ENCODE measurements at regions not wholly inside any gene's neighbourhood (a gene's known extent, or its start where the extent isn't known, plus 50 kb on each side); places are given as distances from the start of the nearest gene placed in this dataset.

DNA sequence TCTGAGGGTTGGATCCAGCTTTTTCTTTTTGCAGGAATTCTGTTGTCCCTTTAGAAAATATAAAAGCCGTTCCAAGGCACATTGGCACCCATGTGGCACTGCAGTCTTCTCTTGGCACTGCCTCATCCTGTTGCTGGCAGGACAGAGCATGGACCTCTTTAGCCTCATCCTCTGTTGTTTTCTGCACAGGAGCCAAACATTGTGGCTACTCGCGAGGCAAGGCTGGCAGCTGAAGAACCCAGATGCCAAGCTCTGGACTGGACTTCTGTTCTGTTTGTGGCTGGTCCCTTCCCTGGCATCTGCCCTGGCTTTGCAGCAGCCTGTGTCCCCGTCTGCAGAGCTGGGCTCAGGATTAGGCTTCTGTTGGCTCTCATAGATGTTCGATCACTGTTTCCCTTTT, 224.7 kb upstream of the TBC1D5 start:
- Mint-ChIP-seq H3K36me3 (ENCODE audit: insufficient read depth) (no peaks in the 10 kb centered on the region), H3K4me3 (ENCODE audit: low read depth) (no peak overlapping the region), H3K27ac (no peak overlapping the region), H3K4me1 (ENCODE audit: low read depth) (peaks cover 13% of the 10 kb centered on the region), H3K9me3 (ENCODE audit: low read depth) (no peaks in the 10 kb centered on the region), H3K27me3 (no peaks in the 10 kb centered on the region)
- no peak for TF ChIP-seq CTCF (IDR thresholded peaks at IDR 0.05; ENCODE audit: unreplicated experiment)
- DNase-seq (ENCODE audit: low spot score, unreplicated experiment): no peak

GRCh38 chr3:17965331-17965730, 222.9 kb upstream of the TBC1D5 start:
- Mint-ChIP-seq H3K36me3 (ENCODE audit: insufficient read depth) (no peaks in the 10 kb centered on the region), H3K4me3 (ENCODE audit: low read depth) (no peak overlapping the region), H3K27ac (no peak overlapping the region), H3K9me3 (ENCODE audit: low read depth) (no peaks in the 10 kb centered on the region), H3K4me1 (ENCODE audit: low read depth) (peaks cover 6% of the 10 kb centered on the region), H3K27me3 (no peaks in the 10 kb centered on the region)
- TF ChIP-seq CTCF (IDR thresholded peaks at IDR 0.05; ENCODE audit: unreplicated experiment): no peak
- no peak for DNase-seq (ENCODE audit: low spot score, unreplicated experiment)

- no peak for DNase-seq (ENCODE audit: low spot score, unreplicated experiment)
- H3K27ac Mint-ChIP-seq: no peak overlapping the region
- no peak for TF ChIP-seq CTCF (IDR thresholded peaks at IDR 0.05; ENCODE audit: unreplicated experiment)
- no peak overlapping the region for H3K4me3 Mint-ChIP-seq (ENCODE audit: low read depth)
- H3K27me3 Mint-ChIP-seq: no peaks in the 10 kb centered on the region
- H3K36me3 Mint-ChIP-seq (ENCODE audit: insufficient read depth): no peaks in the 10 kb centered on the region
- H3K9me3 Mint-ChIP-seq (ENCODE audit: low read depth): no peaks in the 10 kb centered on the region
- H3K4me1 Mint-ChIP-seq (ENCODE audit: low read depth): peaks cover 4% of the 10 kb centered on the region
These were observed 221.7 kb upstream of the TBC1D5 start for GRCh38 chr3:17964108-17964507.

GRCh38 chr3:17955411-17955810, 213.0 kb upstream of the TBC1D5 start:
- no peak overlapping the region for H3K27ac Mint-ChIP-seq
- DNase-seq (ENCODE audit: low spot score, unreplicated experiment): no peak
- H3K36me3 Mint-ChIP-seq (ENCODE audit: insufficient read depth): peaks cover 2% of the 10 kb centered on the region
- no peaks in the 10 kb centered on the region for H3K27me3 Mint-ChIP-seq
- TF ChIP-seq CTCF (IDR thresholded peaks at IDR 0.05; ENCODE audit: unreplicated experiment): no peak
- H3K4me3 Mint-ChIP-seq (ENCODE audit: low read depth): no peak overlapping the region
- H3K9me3 Mint-ChIP-seq (ENCODE audit: low read depth): peaks cover 2% of the 10 kb centered on the region
- H3K4me1 Mint-ChIP-seq (ENCODE audit: low read depth): no peaks in the 10 kb centered on the region

- Mint-ChIP-seq H3K36me3 (ENCODE audit: insufficient read depth) (peaks cover 2% of the 10 kb centered on the region), H3K27ac (no peak overlapping the region), H3K9me3 (ENCODE audit: low read depth) (peaks cover 3% of the 10 kb centered on the region), H3K4me3 (ENCODE audit: low read depth) (no peak overlapping the region), H3K27me3 (no peaks in the 10 kb centered on the region), H3K4me1 (ENCODE audit: low read depth) (no peaks in the 10 kb centered on the region)
- no peak for DNase-seq (ENCODE audit: low spot score, unreplicated experiment)
- no peak for TF ChIP-seq CTCF (IDR thresholded peaks at IDR 0.05; ENCODE audit: unreplicated experiment)
These were observed 212.4 kb upstream of the TBC1D5 start for GRCh38 chr3:17954801-17955200.

All from progenitor cell of endocrine pancreas (in vitro differentiated cells).